Activated B cell treated with CpG ODN at 0.5 μM for 24 hours (primary cell): ENCODE measurements at regions not wholly inside any gene's neighbourhood (a gene's known extent, or its start where the extent isn't known, plus 50 kb on each side); places are given as distances from the start of the nearest gene placed in this dataset.

Source experiments
- ATAC-seq: fragments of 200-7000 bp; cut with Tn5 transposase; one replicate; pipeline ENCODE4 v1.10.0; 2021; ENCODE audit warnings: low read depth, mild to moderate bottlenecking, moderate library complexity
- CTCF ChIA-PET: fragments of 350-600 bp; sonication (Branson Sonifier 250); formaldehyde crosslinking; loops from one replicate; lab custom pipeline; 2021; ENCODE audit warnings: antibody characterized with exemption; lab: Charles Lee
- POLR2A ChIA-PET: fragments of 350-600 bp; sonication (Branson Sonifier 250); formaldehyde crosslinking; loops from one replicate; lab custom pipeline; 2021; ENCODE audit warnings: antibody characterized with exemption; lab: Charles Lee
- DNase-seq: peaks from one replicate; pipeline ENCODE4 v3.0.0; 2022
- H3K27ac Mint-ChIP-seq: one replicate; pipeline ENCODE4 v1.8.0; 2020; ENCODE audit warnings: mixed read lengths
- H3K27me3 Mint-ChIP-seq: one replicate; pipeline ENCODE4 v1.8.0; 2021; ENCODE audit warnings: mixed read lengths
- H3K36me3 Mint-ChIP-seq: one replicate; pipeline ENCODE4 v1.8.0; 2021; ENCODE audit warnings: low read depth, mixed read lengths
- H3K4me1 Mint-ChIP-seq: one replicate; pipeline ENCODE4 v1.8.0; 2021; ENCODE audit warnings: mixed read lengths
- H3K4me3 Mint-ChIP-seq: one replicate; pipeline ENCODE4 v1.8.0; 2020; ENCODE audit warnings: mild to moderate bottlenecking, mixed read lengths
- H3K9me3 Mint-ChIP-seq: one replicate; pipeline ENCODE4 v1.8.0; 2020; ENCODE audit warnings: mixed read lengths
- CTCF ChIP-seq: fragments of 200-600 bp; IDR thresholded peaks from one replicate; pipeline ENCODE4 v1.8.0; 2022; ENCODE audit warnings: antibody characterized with exemption, mild to moderate bottlenecking
- intact Hi-C: fragments of 100-400 bp; cut with micrococcal nuclease; formaldehyde crosslinking; loops from one replicate; pipeline ENCODE4 v1.15.1; 2024

GRCh38 chr1:58919959-58920321, 136.1 kb upstream of the JUN start:
- intact Hi-C loops: loop anchor here (5.0 kb wide), 1 partner anchor 47 kb away; no protein-coding TSS in a partner anchor
- POLR2A ChIA-PET: no interaction called here
- Mint-ChIP-seq H3K36me3 (peaks cover under 1% of the 10 kb centered on the region), H3K9me3 (no peaks in the 10 kb centered on the region), H3K4me3 (no peak overlapping the region), H3K4me1 (peaks cover 10% of the 10 kb centered on the region), H3K27ac (no peak overlapping the region), H3K27me3 (no peaks in the 10 kb centered on the region)
- DNase-seq: no peak
- CTCF ChIA-PET: no interaction called here
- no peak for ATAC-seq
- no peak for TF ChIP-seq CTCF

GRCh38 chr1:58921342-58921741, 137.5 kb upstream of the JUN start:
- H3K4me1 Mint-ChIP-seq: peaks cover 10% of the 10 kb centered on the region
- ChIA-PET CTCF (interaction anchor here (1.3 kb wide), 1 partner anchor 778 kb away, joined by 4 read pairs; no protein-coding TSS in a partner anchor), POLR2A (interaction anchor here (0.6 kb wide), 1 partner anchor 35 kb away, joined by 3 read pairs; no protein-coding TSS in a partner anchor)
- no peaks in the 10 kb centered on the region for H3K9me3 Mint-ChIP-seq
- no peaks in the 10 kb centered on the region for H3K36me3 Mint-ChIP-seq
- no peak overlapping the region for H3K4me3 Mint-ChIP-seq
- TF ChIP-seq CTCF: no peak
- H3K27ac Mint-ChIP-seq: no peak overlapping the region
- ATAC-seq (no peak), DNase-seq (no peak)
- no peaks in the 10 kb centered on the region for H3K27me3 Mint-ChIP-seq
- intact Hi-C loops: loop anchor here (5.0 kb wide), 1 partner anchor 46 kb away; no protein-coding TSS in a partner anchor

GRCh38 chr1:58921751-58922150, 137.9 kb upstream of the JUN start:
- Mint-ChIP-seq H3K9me3 (no peaks in the 10 kb centered on the region), H3K27me3 (no peaks in the 10 kb centered on the region), H3K4me3 (no peak overlapping the region), H3K36me3 (no peaks in the 10 kb centered on the region), H3K4me1 (peaks cover 10% of the 10 kb centered on the region), H3K27ac (no peak overlapping the region)
- no peak for TF ChIP-seq CTCF
- CTCF ChIA-PET: interaction anchor here (1.3 kb wide), 1 partner anchor 777 kb away, joined by 4 read pairs; no protein-coding TSS in a partner anchor
- no peak for ATAC-seq
- no peak for DNase-seq
- intact Hi-C loops: loop anchor here (5.0 kb wide), 1 partner anchor 46 kb away; no protein-coding TSS in a partner anchor
- POLR2A ChIA-PET: interaction anchor here (1.2 kb wide), 1 partner anchor 123 kb away, joined by 3 read pairs; no protein-coding TSS in a partner anchor

GRCh38 chr1:58922302-58923089, 138.6 kb upstream of the JUN start:
- H3K36me3 Mint-ChIP-seq: no peaks in the 10 kb centered on the region
- peaks cover 16% of the 10 kb centered on the region for H3K4me1 Mint-ChIP-seq
- intact Hi-C loops: loop anchor here (5.0 kb wide), 1 partner anchor 45 kb away; no protein-coding TSS in a partner anchor
- POLR2A ChIA-PET: interaction anchor here (1.2 kb wide), 1 partner anchor 123 kb away, joined by 3 read pairs; no protein-coding TSS in a partner anchor
- H3K9me3 Mint-ChIP-seq: no peaks in the 10 kb centered on the region
- CTCF ChIA-PET: no interaction called here
- no peak for TF ChIP-seq CTCF
- DNase-seq: no peak
- H3K27ac Mint-ChIP-seq: no peak overlapping the region
- H3K4me3 Mint-ChIP-seq: no peak overlapping the region
- H3K27me3 Mint-ChIP-seq: no peaks in the 10 kb centered on the region
- ATAC-seq: peak; percentile 79

- CTCF ChIA-PET: no interaction called here
- ATAC-seq: no peak
- no peaks in the 10 kb centered on the region for H3K36me3 Mint-ChIP-seq
- no peak for TF ChIP-seq CTCF
- H3K4me1 Mint-ChIP-seq: peaks cover 16% of the 10 kb centered on the region
- intact Hi-C loops: loop anchor here (5.0 kb wide), 1 partner anchor 44 kb away; no protein-coding TSS in a partner anchor
- no peak overlapping the region for H3K27ac Mint-ChIP-seq
- H3K27me3 Mint-ChIP-seq: no peaks in the 10 kb centered on the region
- POLR2A ChIA-PET: interaction anchor here (1.2 kb wide), 1 partner anchor 122 kb away, joined by 3 read pairs; no protein-coding TSS in a partner anchor
- H3K4me3 Mint-ChIP-seq: no peak overlapping the region
- DNase-seq: no peak
- H3K9me3 Mint-ChIP-seq: no peaks in the 10 kb centered on the region
Measured at GRCh38 chr1:58923090-58923470, 139.2 kb upstream of the JUN start.
